SK-N-SH treated with all-trans-retinoic acid at 6 μM for 48 hours (cell line): ENCODE measurements at regions not wholly inside any gene's neighbourhood (a gene's known extent, or its start where the extent isn't known, plus 50 kb on each side); places are given as distances from the start of the nearest gene placed in this dataset.

Experiments used
- ATAC-seq: fragments of 200-7000 bp; cut with Tn5 transposase; 3 replicates; pipeline ENCODE4 v1.9.1; 2020; ENCODE audit warnings: mild to moderate bottlenecking, moderate library complexity
- ARNTL ChIP-seq: fragments of 450-650 bp; formaldehyde crosslinking; IDR thresholded peaks from 2 replicates; pipeline ENCODE4 v1.5.0; 2020; ENCODE audit warnings: low read depth, mild to moderate bottlenecking, moderate library complexity, borderline replicate concordance
- BACH2 ChIP-seq: fragments of 250-450 bp; sonication (Bioruptor Pico); IDR thresholded peaks from 2 replicates; pipeline ENCODE4 v1.9.0; 2021; ENCODE audit warnings: mild to moderate bottlenecking, borderline replicate concordance
- CREB5 ChIP-seq: fragments of 250-450 bp; sonication (Bioruptor Pico); IDR thresholded peaks from 2 replicates; pipeline ENCODE4 v1.5.1; 2020; ENCODE audit warnings: low read depth, mild to moderate bottlenecking, moderate library complexity
- CSDC2 ChIP-seq: fragments of 250-450 bp; sonication (Bioruptor Pico); IDR thresholded peaks from 2 replicates; pipeline ENCODE4 v1.5.0; 2020; ENCODE audit warnings: mild to moderate bottlenecking, moderate library complexity
- CSRNP3 ChIP-seq: fragments of 250-450 bp; sonication (Bioruptor Pico); IDR thresholded peaks from 2 replicates; pipeline ENCODE4 v1.5.1; 2021; ENCODE audit warnings: mild to moderate bottlenecking, moderate library complexity
- ESRRG ChIP-seq: fragments of 250-450 bp; sonication (Bioruptor Pico); IDR thresholded peaks from 2 replicates; pipeline ENCODE4 v1.6.1; 2021; ENCODE audit warnings: mild to moderate bottlenecking
- GLIS3 ChIP-seq: fragments of 250-450 bp; sonication (Bioruptor Pico); IDR thresholded peaks from 2 replicates; pipeline ENCODE4 v1.5.0; 2020; ENCODE audit warnings: mild to moderate bottlenecking, moderate library complexity
- ISL1 ChIP-seq: fragments of 250-450 bp; sonication (Bioruptor Pico); IDR thresholded peaks from 2 replicates; pipeline ENCODE4 v2.1.2; 2022; ENCODE audit warnings: mild to moderate bottlenecking, moderate library complexity
- OSR1 ChIP-seq: fragments of 250-450 bp; sonication (Bioruptor Pico); IDR thresholded peaks from 2 replicates; pipeline ENCODE4 v1.8.0; 2022; ENCODE audit warnings: moderate library complexity, mild to moderate bottlenecking, inconsistent platforms
- PATZ1 ChIP-seq: fragments of 250-450 bp; sonication (Bioruptor Pico); IDR thresholded peaks from 2 replicates; pipeline ENCODE4 v1.8.0; 2020; ENCODE audit warnings: mild to moderate bottlenecking, moderate library complexity, borderline replicate concordance
- PPARA ChIP-seq: fragments of 250-450 bp; sonication (Bioruptor Pico); IDR thresholded peaks from 2 replicates; pipeline ENCODE4 v1.5.0; 2020; ENCODE audit warnings: mild to moderate bottlenecking, borderline replicate concordance
- RARB ChIP-seq: fragments of 250-450 bp; sonication (Bioruptor Pico); IDR thresholded peaks from 2 replicates; pipeline ENCODE4 v1.8.0; 2021; ENCODE audit warnings: mild to moderate bottlenecking, moderate library complexity
- SNAI2 ChIP-seq: fragments of 250-450 bp; sonication (Bioruptor Pico); IDR thresholded peaks from 2 replicates; pipeline ENCODE4 v1.5.0; 2020; ENCODE audit warnings: mild to moderate bottlenecking, moderate library complexity
- TCF4 ChIP-seq: fragments of 250-450 bp; sonication (Bioruptor Pico); IDR thresholded peaks from 2 replicates; pipeline ENCODE4 v1.8.0; 2021; ENCODE audit warnings: mild to moderate bottlenecking, moderate library complexity, borderline replicate concordance
- TOX ChIP-seq: fragments of 250-450 bp; sonication (Bioruptor Pico); IDR thresholded peaks from 2 replicates; pipeline ENCODE4 v1.8.0; 2021; ENCODE audit warnings: mild to moderate bottlenecking, moderate library complexity, borderline replicate concordance
- TSHZ2 ChIP-seq: fragments of 250-450 bp; sonication (Bioruptor Pico); IDR thresholded peaks from 2 replicates; pipeline ENCODE4 v1.5.0; 2020; ENCODE audit warnings: mild to moderate bottlenecking, moderate library complexity
- ZC3H10 ChIP-seq: fragments of 250-450 bp; sonication (Bioruptor Pico); IDR thresholded peaks from 2 replicates; pipeline ENCODE4 v1.5.1; 2021; ENCODE audit warnings: mild to moderate bottlenecking, moderate library complexity
- ZFP3 ChIP-seq: fragments of 250-450 bp; sonication (Bioruptor Pico); IDR thresholded peaks from 2 replicates; pipeline ENCODE4 v1.5.0; 2020; ENCODE audit warnings: mild to moderate bottlenecking, moderate library complexity
- ZFP30 ChIP-seq: fragments of 450-650 bp; formaldehyde crosslinking; IDR thresholded peaks from 2 replicates; pipeline ENCODE4 v1.5.0; 2022; ENCODE audit warnings: mild to moderate bottlenecking, moderate library complexity
- ZNF70 ChIP-seq: fragments of 450-650 bp; formaldehyde crosslinking; IDR thresholded peaks from 2 replicates; pipeline ENCODE4 v1.5.0; 2020; ENCODE audit warnings: mild to moderate bottlenecking, moderate library complexity
- ZNF8 ChIP-seq: fragments of 450-650 bp; formaldehyde crosslinking; IDR thresholded peaks from 2 replicates; pipeline ENCODE4 v1.5.0; 2020; ENCODE audit warnings: mild to moderate bottlenecking, moderate library complexity

- ATAC-seq = no peak
- no peak for TF ChIP-seq CSDC2 (CRISPR knock-in tag)
- no peak for TF ChIP-seq ZC3H10
- TF ChIP-seq CREB5 (CRISPR knock-in tag) = no peak
- no peak for TF ChIP-seq PATZ1 (CRISPR knock-in tag)
- no peak for TF ChIP-seq ARNTL
- TF ChIP-seq OSR1 (CRISPR knock-in tag) = no peak
- no peak for TF ChIP-seq TSHZ2
- no peak for TF ChIP-seq ZFP3 (CRISPR knock-in tag)
- no peak for TF ChIP-seq ESRRG (CRISPR knock-in tag)
- TF ChIP-seq SNAI2 (CRISPR knock-in tag) = no peak
- no peak for TF ChIP-seq BACH2 (CRISPR knock-in tag)
- no peak for TF ChIP-seq CSRNP3 (CRISPR knock-in tag)
- TF ChIP-seq ZNF8 (CRISPR knock-in tag) = no peak
- TF ChIP-seq ZFP30 (CRISPR knock-in tag) = no peak
- TF ChIP-seq ISL1 (CRISPR knock-in tag) = no peak
- no peak for TF ChIP-seq PPARA
- no peak for TF ChIP-seq TCF4
These were observed 683.7 kb downstream of the EPM2A start for GRCh38 chr6:145051661-145052060.

GRCh38 chr6:145055567-145055966 is 679.8 kb downstream of the EPM2A start:
- TF ChIP-seq SNAI2 (CRISPR knock-in tag) (no peak), ISL1 (CRISPR knock-in tag) (no peak), CREB5 (CRISPR knock-in tag) (no peak), ZNF70 (CRISPR knock-in tag) (no peak), BACH2 (CRISPR knock-in tag) (no peak), RARB (no peak), CSRNP3 (CRISPR knock-in tag) (no peak), ZNF8 (CRISPR knock-in tag) (no peak), ZFP30 (CRISPR knock-in tag) (no peak), CSDC2 (CRISPR knock-in tag) (no peak), ESRRG (CRISPR knock-in tag) (no peak), ARNTL (no peak), ZC3H10 (no peak), ZFP3 (CRISPR knock-in tag) (no peak), GLIS3 (CRISPR knock-in tag) (no peak), TOX (CRISPR knock-in tag) (no peak), TCF4 (no peak), OSR1 (CRISPR knock-in tag) (no peak)
- ATAC-seq = no peak
